ENCODE measurements at regions not wholly inside any gene's neighbourhood (a gene's known extent, or its start where the extent isn't known, plus 50 kb on each side); places are given as distances from the start of the nearest gene placed in this dataset.
"Not testable (repeated sequence)": the region's sequence is repeated elsewhere in the genome, so short reads cannot be mapped to it uniquely, and the experiment has no call there.

DNA sequence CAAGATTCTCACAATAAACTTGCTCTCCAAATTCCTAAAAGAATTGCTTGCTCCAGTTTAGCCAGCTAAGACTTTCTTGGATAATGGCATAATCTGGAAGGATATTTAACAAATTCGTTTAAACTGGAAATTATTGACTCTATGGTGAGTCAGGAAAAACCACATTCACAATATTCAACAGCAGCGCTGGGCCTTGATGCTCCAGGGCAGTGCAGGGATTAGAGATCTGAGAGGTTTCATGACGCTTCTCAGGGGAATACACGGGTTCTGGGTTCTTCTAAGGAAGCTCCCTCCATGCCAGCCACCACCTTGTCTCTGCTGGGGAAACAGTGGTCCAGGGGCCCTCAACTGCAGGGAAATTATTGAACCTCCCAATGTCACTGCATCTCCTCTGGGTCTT is 123.3 kb upstream of the FAM20C start:
- TF ChIP-seq, protein P1, sequence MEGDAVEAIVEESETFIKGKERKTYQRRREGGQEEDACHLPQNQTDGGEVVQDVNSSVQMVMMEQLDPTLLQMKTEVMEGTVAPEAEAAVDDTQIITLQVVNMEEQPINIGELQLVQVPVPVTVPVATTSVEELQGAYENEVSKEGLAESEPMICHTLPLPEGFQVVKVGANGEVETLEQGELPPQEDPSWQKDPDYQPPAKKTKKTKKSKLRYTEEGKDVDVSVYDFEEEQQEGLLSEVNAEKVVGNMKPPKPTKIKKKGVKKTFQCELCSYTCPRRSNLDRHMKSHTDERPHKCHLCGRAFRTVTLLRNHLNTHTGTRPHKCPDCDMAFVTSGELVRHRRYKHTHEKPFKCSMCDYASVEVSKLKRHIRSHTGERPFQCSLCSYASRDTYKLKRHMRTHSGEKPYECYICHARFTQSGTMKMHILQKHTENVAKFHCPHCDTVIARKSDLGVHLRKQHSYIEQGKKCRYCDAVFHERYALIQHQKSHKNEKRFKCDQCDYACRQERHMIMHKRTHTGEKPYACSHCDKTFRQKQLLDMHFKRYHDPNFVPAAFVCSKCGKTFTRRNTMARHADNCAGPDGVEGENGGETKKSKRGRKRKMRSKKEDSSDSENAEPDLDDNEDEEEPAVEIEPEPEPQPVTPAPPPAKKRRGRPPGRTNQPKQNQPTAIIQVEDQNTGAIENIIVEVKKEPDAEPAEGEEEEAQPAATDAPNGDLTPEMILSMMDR (IDR thresholded peaks at IDR 0.05): not testable (repeated sequence)
- TF ChIP-seq, protein P2, sequence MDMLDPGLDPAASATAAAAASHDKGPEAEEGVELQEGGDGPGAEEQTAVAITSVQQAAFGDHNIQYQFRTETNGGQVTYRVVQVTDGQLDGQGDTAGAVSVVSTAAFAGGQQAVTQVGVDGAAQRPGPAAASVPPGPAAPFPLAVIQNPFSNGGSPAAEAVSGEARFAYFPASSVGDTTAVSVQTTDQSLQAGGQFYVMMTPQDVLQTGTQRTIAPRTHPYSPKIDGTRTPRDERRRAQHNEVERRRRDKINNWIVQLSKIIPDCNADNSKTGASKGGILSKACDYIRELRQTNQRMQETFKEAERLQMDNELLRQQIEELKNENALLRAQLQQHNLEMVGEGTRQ (CRISPR knock-in tag; IDR thresholded peaks at IDR 0.05): not testable (repeated sequence)
- TF ChIP-seq, protein P3, sequence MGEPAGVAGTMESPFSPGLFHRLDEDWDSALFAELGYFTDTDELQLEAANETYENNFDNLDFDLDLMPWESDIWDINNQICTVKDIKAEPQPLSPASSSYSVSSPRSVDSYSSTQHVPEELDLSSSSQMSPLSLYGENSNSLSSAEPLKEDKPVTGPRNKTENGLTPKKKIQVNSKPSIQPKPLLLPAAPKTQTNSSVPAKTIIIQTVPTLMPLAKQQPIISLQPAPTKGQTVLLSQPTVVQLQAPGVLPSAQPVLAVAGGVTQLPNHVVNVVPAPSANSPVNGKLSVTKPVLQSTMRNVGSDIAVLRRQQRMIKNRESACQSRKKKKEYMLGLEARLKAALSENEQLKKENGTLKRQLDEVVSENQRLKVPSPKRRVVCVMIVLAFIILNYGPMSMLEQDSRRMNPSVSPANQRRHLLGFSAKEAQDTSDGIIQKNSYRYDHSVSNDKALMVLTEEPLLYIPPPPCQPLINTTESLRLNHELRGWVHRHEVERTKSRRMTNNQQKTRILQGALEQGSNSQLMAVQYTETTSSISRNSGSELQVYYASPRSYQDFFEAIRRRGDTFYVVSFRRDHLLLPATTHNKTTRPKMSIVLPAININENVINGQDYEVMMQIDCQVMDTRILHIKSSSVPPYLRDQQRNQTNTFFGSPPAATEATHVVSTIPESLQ (CRISPR knock-in tag; IDR thresholded peaks at IDR 0.05): not testable (repeated sequence)
